ENCODE measurements at regions not wholly inside any gene's neighbourhood (a gene's known extent, or its start where the extent isn't known, plus 50 kb on each side); places are given as distances from the start of the nearest gene placed in this dataset.

DNA sequence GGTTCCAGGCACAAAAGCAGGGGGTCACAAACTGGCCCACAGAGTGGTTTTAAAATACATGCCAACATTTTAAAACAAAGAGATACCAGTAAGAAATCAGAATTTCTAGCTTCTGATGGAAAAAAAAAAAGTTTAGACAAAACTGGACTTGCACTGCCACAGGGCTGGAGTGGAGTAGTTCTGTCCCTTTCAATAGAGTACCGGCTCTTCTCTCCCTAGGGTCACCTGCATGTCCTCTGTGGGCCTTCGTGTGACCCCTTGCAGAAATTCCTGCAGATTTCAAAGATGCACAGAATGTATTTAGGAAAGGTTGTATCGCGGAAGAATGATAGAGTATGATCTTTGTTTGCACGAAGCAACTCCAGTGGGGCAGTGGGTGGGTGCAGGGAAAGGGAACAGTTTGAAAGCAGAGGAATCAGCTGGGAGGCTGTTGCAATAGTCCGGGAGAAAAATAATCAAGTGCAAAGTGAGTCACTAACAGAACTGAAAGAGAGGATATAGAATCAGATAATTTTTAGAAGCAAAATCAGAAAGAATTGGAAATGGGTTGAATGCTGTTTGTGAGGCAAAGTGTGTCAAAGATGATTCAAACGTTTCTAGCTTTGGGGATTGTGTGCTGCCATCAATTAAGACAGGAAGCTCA lies 97.3 kb upstream of the STXBP5 start:
- DNase-seq, result no peak
- Histone ChIP-seq H3K4me1 (no peaks in the 10 kb centered on the region), H3K4me3 (no peak overlapping the region), H3K27ac (no peak overlapping the region), H3K36me3 (no peaks in the 10 kb centered on the region), H3K27me3 (no peaks in the 10 kb centered on the region), H3K9me3 (no peaks in the 10 kb centered on the region)
- TF ChIP-seq, protein P1, sequence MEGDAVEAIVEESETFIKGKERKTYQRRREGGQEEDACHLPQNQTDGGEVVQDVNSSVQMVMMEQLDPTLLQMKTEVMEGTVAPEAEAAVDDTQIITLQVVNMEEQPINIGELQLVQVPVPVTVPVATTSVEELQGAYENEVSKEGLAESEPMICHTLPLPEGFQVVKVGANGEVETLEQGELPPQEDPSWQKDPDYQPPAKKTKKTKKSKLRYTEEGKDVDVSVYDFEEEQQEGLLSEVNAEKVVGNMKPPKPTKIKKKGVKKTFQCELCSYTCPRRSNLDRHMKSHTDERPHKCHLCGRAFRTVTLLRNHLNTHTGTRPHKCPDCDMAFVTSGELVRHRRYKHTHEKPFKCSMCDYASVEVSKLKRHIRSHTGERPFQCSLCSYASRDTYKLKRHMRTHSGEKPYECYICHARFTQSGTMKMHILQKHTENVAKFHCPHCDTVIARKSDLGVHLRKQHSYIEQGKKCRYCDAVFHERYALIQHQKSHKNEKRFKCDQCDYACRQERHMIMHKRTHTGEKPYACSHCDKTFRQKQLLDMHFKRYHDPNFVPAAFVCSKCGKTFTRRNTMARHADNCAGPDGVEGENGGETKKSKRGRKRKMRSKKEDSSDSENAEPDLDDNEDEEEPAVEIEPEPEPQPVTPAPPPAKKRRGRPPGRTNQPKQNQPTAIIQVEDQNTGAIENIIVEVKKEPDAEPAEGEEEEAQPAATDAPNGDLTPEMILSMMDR (IDR thresholded peaks at IDR 0.05), result no peak
- no peak for TF ChIP-seq POLR2A (IDR thresholded peaks at IDR 0.05)
- intact Hi-C loops (cut with DNase I; ENCODE audit: low total_unique reads), result no loop called here

DNA sequence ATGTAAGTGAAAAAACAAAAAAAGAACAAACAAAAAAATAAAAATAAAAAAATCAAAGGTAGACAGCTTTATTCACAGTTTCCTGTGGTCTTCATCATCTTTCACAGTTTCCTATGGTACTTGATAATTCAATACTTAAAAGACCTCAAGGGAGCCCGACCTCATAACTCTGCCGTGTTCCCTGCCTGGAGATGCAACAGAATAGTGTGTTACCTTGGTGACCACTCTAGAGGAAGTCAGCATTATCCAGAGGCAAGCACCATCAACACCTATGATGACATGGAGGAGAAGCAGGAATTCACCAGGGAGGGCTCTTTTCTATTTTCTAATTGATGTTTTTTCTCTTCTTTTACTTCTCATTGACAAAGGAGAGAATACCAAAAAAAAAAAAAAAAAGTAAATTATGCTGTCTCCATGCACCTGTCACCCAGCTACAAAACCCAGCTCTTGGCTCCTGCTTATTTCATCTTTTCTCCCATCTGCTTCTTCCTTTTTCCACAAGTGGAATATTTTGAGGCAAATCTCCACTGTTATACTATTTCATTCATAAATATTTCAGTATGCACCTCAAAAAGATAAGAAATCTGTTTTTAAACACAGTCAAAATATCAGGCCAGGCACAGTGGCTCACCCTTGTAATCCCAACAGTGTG lies 95.8 kb upstream of the STXBP5 start:
- H3K27ac ChIP-seq, result no peak overlapping the region
- no peaks in the 10 kb centered on the region for H3K36me3 ChIP-seq
- intact Hi-C loops (cut with DNase I; ENCODE audit: low total_unique reads), result no loop called here
- no peaks in the 10 kb centered on the region for H3K27me3 ChIP-seq
- DNase-seq, result no peak
- no peaks in the 10 kb centered on the region for H3K9me3 ChIP-seq
- H3K4me1 ChIP-seq, result no peaks in the 10 kb centered on the region
- no peak for TF ChIP-seq POLR2A (IDR thresholded peaks at IDR 0.05)
- TF ChIP-seq, protein P1 (IDR thresholded peaks at IDR 0.05), result no peak
- H3K4me3 ChIP-seq, result no peak overlapping the region

DNA sequence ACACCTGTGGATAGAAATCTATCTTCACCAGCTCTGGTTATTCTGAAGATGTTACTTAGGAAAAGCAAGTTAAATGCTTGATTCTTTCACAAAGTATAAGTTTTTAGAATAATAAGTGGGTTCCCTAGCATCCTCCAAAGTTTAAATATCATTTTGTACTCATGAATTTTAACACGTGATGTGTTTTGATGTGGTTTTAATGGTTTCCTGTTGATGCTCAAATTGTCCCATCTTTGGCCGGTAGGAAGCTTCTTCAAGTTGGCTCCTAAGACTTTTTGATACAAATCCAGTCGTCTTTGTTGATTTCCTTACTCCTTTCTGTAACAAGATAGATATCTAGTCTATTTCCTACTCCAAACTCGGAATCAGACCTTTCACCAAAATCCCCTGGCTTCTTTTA lies 94.5 kb upstream of the STXBP5 start:
- TF ChIP-seq, protein P1 (IDR thresholded peaks at IDR 0.05), result no peak
- TF ChIP-seq POLR2A (IDR thresholded peaks at IDR 0.05), result no peak
- intact Hi-C loops (cut with DNase I; ENCODE audit: low total_unique reads), result no loop called here
- Histone ChIP-seq H3K4me1 (no peaks in the 10 kb centered on the region), H3K4me3 (no peak overlapping the region), H3K9me3 (no peaks in the 10 kb centered on the region), H3K27me3 (no peaks in the 10 kb centered on the region), H3K27ac (no peak overlapping the region), H3K36me3 (no peaks in the 10 kb centered on the region)
- DNase-seq, result no peak

GRCh38 chr6:147116056-147116455 lies 88.2 kb upstream of the STXBP5 start:
- no peaks in the 10 kb centered on the region for H3K9me3 ChIP-seq
- H3K4me1 ChIP-seq, result no peaks in the 10 kb centered on the region
- intact Hi-C loops (cut with DNase I; ENCODE audit: low total_unique reads), result no loop called here
- DNase-seq, result no peak
- TF ChIP-seq POLR2A (IDR thresholded peaks at IDR 0.05), result no peak
- TF ChIP-seq, protein P1 (IDR thresholded peaks at IDR 0.05), result no peak
- H3K4me3 ChIP-seq, result no peak overlapping the region
- H3K36me3 ChIP-seq, result no peaks in the 10 kb centered on the region
- no peak overlapping the region for H3K27ac ChIP-seq
- no peaks in the 10 kb centered on the region for H3K27me3 ChIP-seq

GRCh38 chr6:147117011-147117410 lies 87.2 kb upstream of the STXBP5 start:
- no peak for DNase-seq
- no peak for TF ChIP-seq POLR2A (IDR thresholded peaks at IDR 0.05)
- TF ChIP-seq, protein P1 (IDR thresholded peaks at IDR 0.05), result no peak

More at GRCh38 chr6:147117011-147117410, 87.2 kb upstream of the STXBP5 start:
- Histone ChIP-seq H3K27ac (no peak overlapping the region), H3K4me3 (no peak overlapping the region), H3K9me3 (no peaks in the 10 kb centered on the region), H3K4me1 (no peaks in the 10 kb centered on the region), H3K27me3 (no peaks in the 10 kb centered on the region), H3K36me3 (no peaks in the 10 kb centered on the region)
- intact Hi-C loops (cut with DNase I; ENCODE audit: low total_unique reads), result no loop called here

All from uterus (tissue), 3 donors.